Neural progenitor cell (in vitro differentiated cells): ENCODE measurements at regions not wholly inside any gene's neighbourhood (a gene's known extent, or its start where the extent isn't known, plus 50 kb on each side); places are given as distances from the start of the nearest gene placed in this dataset.

Source experiments
- DNase-seq: peaks from one replicate; pipeline ENCODE4 v3.0.0-alpha.2; 2016; ENCODE audit warnings: low spot score
- H2AFZ ChIP-seq: fragments of 200-600 bp; sonication (generic); replicated peaks from 2 replicates; pipeline ENCODE4 v1.6.1; 2016; ENCODE audit warnings: antibody characterized with exemption
- H3F3A ChIP-seq: fragments of 200-600 bp; sonication (generic); 2 replicates; pipeline ENCODE4 v1.6.1; 2016; ENCODE audit warnings: antibody characterized with exemption, low read depth
- H3K27ac ChIP-seq: fragments of 200-600 bp; sonication (generic); 2 replicates; pipeline ENCODE4 v1.5.1; 2016; ENCODE audit warnings: mild to moderate bottlenecking
- H3K27me3 ChIP-seq: fragments of 200-600 bp; sonication (generic); 2 replicates; pipeline ENCODE4 v1.6.1; 2016; ENCODE audit warnings: mild to moderate bottlenecking, moderate library complexity
- H3K36me3 ChIP-seq: fragments of 200-600 bp; sonication (generic); 2 replicates; pipeline ENCODE4 v1.5.1; 2016
- H3K4me1 ChIP-seq: fragments of 200-600 bp; sonication (generic); 2 replicates; pipeline ENCODE4 v1.6.1; 2016; ENCODE audit warnings: mixed run types
- H3K4me2 ChIP-seq: fragments of 200-600 bp; sonication (generic); 2 replicates; pipeline ENCODE4 v1.6.1; 2016
- H3K4me3 ChIP-seq: fragments of 200-600 bp; sonication (generic); 2 replicates; pipeline ENCODE4 v1.5.1; 2016
- H3K79me2 ChIP-seq: fragments of 200-600 bp; sonication (generic); 2 replicates; pipeline ENCODE4 v1.6.1; 2016; ENCODE audit warnings: low read depth
- H3K9ac ChIP-seq: fragments of 200-600 bp; sonication (generic); 2 replicates; pipeline ENCODE4 v1.6.1; 2016
- H3K9me3 ChIP-seq: fragments of 200-600 bp; sonication (generic); 2 replicates; pipeline ENCODE4 v1.5.1; 2016; ENCODE audit warnings: low read depth
- H4K20me1 ChIP-seq: fragments of 200-600 bp; sonication (generic); 2 replicates; pipeline ENCODE4 v1.6.1; 2016; ENCODE audit warnings: low read depth
- H3K27ac Mint-ChIP-seq: 3 replicates; pipeline ENCODE4 v1.8.0; 2021; ENCODE audit warnings: mixed read lengths
- H3K27me3 Mint-ChIP-seq: 2 replicates; pipeline ENCODE4 v1.8.0; 2022; ENCODE audit warnings: low read depth, mild to moderate bottlenecking, inconsistent platforms, moderate library complexity, mixed read lengths; ENCODE audit not compliant: insufficient read depth
- H3K36me3 Mint-ChIP-seq: 3 replicates; pipeline ENCODE4 v1.8.0; 2021; ENCODE audit warnings: mixed read lengths
- H3K4me1 Mint-ChIP-seq: 3 replicates; pipeline ENCODE4 v1.8.0; 2021; ENCODE audit warnings: mixed read lengths
- H3K4me3 Mint-ChIP-seq: 3 replicates; pipeline ENCODE4 v1.8.0; 2021; ENCODE audit warnings: mild to moderate bottlenecking, moderate library complexity, mixed read lengths
- H3K9me3 Mint-ChIP-seq: 3 replicates; pipeline ENCODE4 v1.8.0; 2020; ENCODE audit warnings: mixed read lengths
- EZH2 ChIP-seq: fragments of 200-600 bp; sonication (generic); IDR thresholded peaks from 2 replicates; pipeline ENCODE4 v1.6.1; 2017; ENCODE audit warnings: antibody characterized with exemption, mild to moderate bottlenecking, moderate library complexity
- EZH2phosphoT487 ChIP-seq: fragments of 200-600 bp; sonication (generic); IDR thresholded peaks from 2 replicates; pipeline ENCODE4 v1.6.1; 2017; ENCODE audit warnings: antibody characterized with exemption
- TF ChIP-seq, protein P1 (sequence below): fragments of 200-600 bp; sonication (generic); IDR thresholded peaks from 2 replicates; pipeline ENCODE4 v1.5.1; 2017; ENCODE audit warnings: antibody characterized with exemption, mild to moderate bottlenecking

- no peak overlapping the region for H3K9ac ChIP-seq
- no peak for DNase-seq
- no peaks in the 10 kb centered on the region for H4K20me1 ChIP-seq
- H2AFZ ChIP-seq: no peak overlapping the region
- Mint-ChIP-seq H3K4me1 (peaks cover 31% of the 10 kb centered on the region), H3K27me3 (peaks cover 20% of the 10 kb centered on the region), H3K36me3 (no peaks in the 10 kb centered on the region), H3K27ac (no peak overlapping the region), H3K9me3 (peaks cover 11% of the 10 kb centered on the region), H3K4me3 (no peak overlapping the region)
- no peaks in the 10 kb centered on the region for H3K36me3 ChIP-seq
- H3K27ac ChIP-seq: no peak overlapping the region
- H3F3A ChIP-seq: peaks cover 24% of the 10 kb centered on the region
- no peaks in the 10 kb centered on the region for H3K79me2 ChIP-seq
- H3K9me3 ChIP-seq: no peaks in the 10 kb centered on the region
- H3K4me1 ChIP-seq: peaks cover 7% of the 10 kb centered on the region
- H3K4me2 ChIP-seq: no peak overlapping the region
- H3K27me3 ChIP-seq: no peaks in the 10 kb centered on the region
- no peak overlapping the region for H3K4me3 ChIP-seq
- TF ChIP-seq, protein P1, sequence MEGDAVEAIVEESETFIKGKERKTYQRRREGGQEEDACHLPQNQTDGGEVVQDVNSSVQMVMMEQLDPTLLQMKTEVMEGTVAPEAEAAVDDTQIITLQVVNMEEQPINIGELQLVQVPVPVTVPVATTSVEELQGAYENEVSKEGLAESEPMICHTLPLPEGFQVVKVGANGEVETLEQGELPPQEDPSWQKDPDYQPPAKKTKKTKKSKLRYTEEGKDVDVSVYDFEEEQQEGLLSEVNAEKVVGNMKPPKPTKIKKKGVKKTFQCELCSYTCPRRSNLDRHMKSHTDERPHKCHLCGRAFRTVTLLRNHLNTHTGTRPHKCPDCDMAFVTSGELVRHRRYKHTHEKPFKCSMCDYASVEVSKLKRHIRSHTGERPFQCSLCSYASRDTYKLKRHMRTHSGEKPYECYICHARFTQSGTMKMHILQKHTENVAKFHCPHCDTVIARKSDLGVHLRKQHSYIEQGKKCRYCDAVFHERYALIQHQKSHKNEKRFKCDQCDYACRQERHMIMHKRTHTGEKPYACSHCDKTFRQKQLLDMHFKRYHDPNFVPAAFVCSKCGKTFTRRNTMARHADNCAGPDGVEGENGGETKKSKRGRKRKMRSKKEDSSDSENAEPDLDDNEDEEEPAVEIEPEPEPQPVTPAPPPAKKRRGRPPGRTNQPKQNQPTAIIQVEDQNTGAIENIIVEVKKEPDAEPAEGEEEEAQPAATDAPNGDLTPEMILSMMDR: no peak
Measured at GRCh38 chr6:169849396-169849795, 98.0 kb downstream of the ERMARD start.

DNA sequence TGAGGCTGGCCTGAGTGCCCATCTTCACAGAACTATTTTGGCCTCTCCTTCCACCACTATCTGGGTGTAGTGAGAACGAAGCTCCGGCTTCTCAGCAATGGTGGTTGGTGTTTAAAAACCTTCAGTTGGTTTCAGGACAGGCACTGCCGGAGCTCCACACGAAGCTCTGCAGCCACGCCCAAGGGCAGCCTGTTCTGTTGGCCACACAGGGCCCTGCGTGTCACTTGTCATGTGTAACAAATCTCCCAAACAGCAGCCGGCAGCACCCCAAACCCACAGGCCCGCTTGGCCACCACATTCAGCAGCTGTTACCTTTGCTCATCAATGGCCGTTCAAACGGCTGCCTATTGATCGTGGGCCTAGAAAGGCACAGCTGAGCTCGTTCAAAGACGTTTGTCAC is 97.5 kb downstream of the ERMARD start:
- peaks cover 11% of the 10 kb centered on the region for H3K9me3 Mint-ChIP-seq
- TF ChIP-seq, protein P1: no peak
- TF ChIP-seq EZH2 (no peak), EZH2phosphoT487 (no peak)
- H3K4me2 ChIP-seq: no peak overlapping the region
- peaks cover 20% of the 10 kb centered on the region for H3K27me3 Mint-ChIP-seq
- H3K36me3 Mint-ChIP-seq: no peaks in the 10 kb centered on the region
- peaks cover 31% of the 10 kb centered on the region for H3K4me1 Mint-ChIP-seq
- H3K4me3 ChIP-seq: no peak overlapping the region
- peaks cover 24% of the 10 kb centered on the region for H3F3A ChIP-seq
- no peak overlapping the region for H3K27ac Mint-ChIP-seq
- H3K4me1 ChIP-seq: peaks cover 7% of the 10 kb centered on the region
- no peaks in the 10 kb centered on the region for H3K79me2 ChIP-seq
- no peak for DNase-seq
- no peaks in the 10 kb centered on the region for H3K9me3 ChIP-seq
- no peaks in the 10 kb centered on the region for H3K36me3 ChIP-seq
- no peak overlapping the region for H3K4me3 Mint-ChIP-seq
- no peak overlapping the region for H3K27ac ChIP-seq
- no peak overlapping the region for H2AFZ ChIP-seq
- H3K9ac ChIP-seq: no peak overlapping the region
- no peaks in the 10 kb centered on the region for H3K27me3 ChIP-seq
- H4K20me1 ChIP-seq: no peaks in the 10 kb centered on the region

DNA sequence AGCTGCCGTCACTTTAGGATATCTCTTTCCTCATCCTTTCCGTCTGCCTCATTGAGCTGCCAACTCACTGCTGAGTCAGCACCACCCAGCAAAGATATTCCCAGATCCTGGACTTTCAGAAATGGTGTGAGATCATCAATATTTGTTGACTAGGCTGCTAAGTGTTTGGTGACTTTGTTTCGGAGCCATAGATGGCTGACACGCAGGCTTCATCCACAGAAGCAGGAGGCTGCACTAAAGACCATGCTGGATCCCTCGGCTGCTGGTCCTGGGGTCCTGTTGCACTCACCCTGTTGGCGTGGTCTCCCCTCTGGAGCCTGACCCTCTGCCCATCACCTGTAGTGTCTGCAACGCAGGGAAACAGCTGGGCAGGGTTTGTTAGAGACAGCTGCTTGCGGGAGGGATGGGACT is 96.5 kb downstream of the ERMARD start:
- H3K9me3 ChIP-seq: no peaks in the 10 kb centered on the region
- peaks cover 7% of the 10 kb centered on the region for H3K4me1 ChIP-seq
- H3K27ac ChIP-seq: no peak overlapping the region
- H3K36me3 Mint-ChIP-seq: no peaks in the 10 kb centered on the region
- peaks cover 8% of the 10 kb centered on the region for H3K9me3 Mint-ChIP-seq
- no peak overlapping the region for H3K4me3 Mint-ChIP-seq
- no peak overlapping the region for H3K4me2 ChIP-seq
- peaks cover 18% of the 10 kb centered on the region for H3F3A ChIP-seq
- H3K27me3 ChIP-seq: no peaks in the 10 kb centered on the region
- H3K27ac Mint-ChIP-seq: no peak overlapping the region
- H3K4me3 ChIP-seq: no peak overlapping the region
- no peak for DNase-seq
- H3K27me3 Mint-ChIP-seq: peaks cover 17% of the 10 kb centered on the region
- H3K9ac ChIP-seq: no peak overlapping the region
- no peaks in the 10 kb centered on the region for H3K36me3 ChIP-seq
- H4K20me1 ChIP-seq: no peaks in the 10 kb centered on the region
- TF ChIP-seq, protein P1: no peak
- TF ChIP-seq EZH2 (no peak), EZH2phosphoT487 (no peak)
- H2AFZ ChIP-seq: no peak overlapping the region
- no peaks in the 10 kb centered on the region for H3K79me2 ChIP-seq
- H3K4me1 Mint-ChIP-seq: peaks cover 28% of the 10 kb centered on the region
